Fibroblast of lung (primary cell): ENCODE measurements at regions not wholly inside any gene's neighbourhood (a gene's known extent, or its start where the extent isn't known, plus 50 kb on each side); places are given as distances from the start of the nearest gene placed in this dataset.

ENCODE experiments used
- DNase-seq, 2 donors: peaks; one replicate each; pipeline versions ENCODE4 v3.0.0 to v3.0.0-alpha.2; 2010; ENCODE audit warnings: low read depth in 2 of 2
- H2AFZ ChIP-seq: 2 replicates; pipeline ENCODE4 v1.5.1; 2012; ENCODE audit warnings: low read length, control low read depth, inconsistent platforms
- H3K27ac ChIP-seq: 2 replicates; pipeline ENCODE4 v1.5.1; 2011; ENCODE audit warnings: low read length, control low read depth; ENCODE audit not compliant: insufficient read depth
- H3K27me3 ChIP-seq: 2 replicates; pipeline ENCODE4 v1.5.1; 2011; ENCODE audit warnings: mild to moderate bottlenecking, low read length; ENCODE audit not compliant: control insufficient read depth, insufficient read depth
- H3K36me3 ChIP-seq: 2 replicates; pipeline ENCODE4 v1.5.1; 2011; ENCODE audit warnings: low read length; ENCODE audit not compliant: control insufficient read depth, insufficient read depth
- H3K4me1 ChIP-seq: 2 replicates; pipeline ENCODE4 v1.5.1; 2011; ENCODE audit warnings: low read length; ENCODE audit not compliant: control insufficient read depth, insufficient read depth; ENCODE audit errors: extremely low read depth
- H3K4me2 ChIP-seq: 2 replicates; pipeline ENCODE4 v1.5.1; 2011; ENCODE audit warnings: low read length, control low read depth; ENCODE audit not compliant: insufficient read depth; ENCODE audit errors: extremely low read depth
- H3K4me3 ChIP-seq, 4 experiments: fragments of 200-600 bp in 1 of 4; sonication (generic) in 1 of 4; replicated peaks in 1 of 4; 2 replicates each; pipeline ENCODE4 v1.5.1; 2011 to 2016; ENCODE audit warnings: low read length in 4 of 4, low read depth in 3 of 4, mild to moderate bottlenecking in 3 of 4, control low read depth in 2 of 4, inconsistent platforms in 1 of 4, mixed read lengths in 1 of 4; ENCODE audit not compliant: insufficient read depth in 1 of 4; ENCODE audit errors: control extremely low read depth in 1 of 4
- H3K79me2 ChIP-seq: 2 replicates; pipeline ENCODE4 v1.5.1; 2012; ENCODE audit warnings: mild to moderate bottlenecking, low read length, inconsistent platforms; ENCODE audit not compliant: control insufficient read depth, insufficient read depth
- H3K9ac ChIP-seq: 2 replicates; pipeline ENCODE4 v1.5.1; 2011; ENCODE audit warnings: mild to moderate bottlenecking, low read length, control low read depth; ENCODE audit not compliant: insufficient read depth
- H3K9me3 ChIP-seq: 2 replicates; pipeline ENCODE4 v1.5.1; 2012; ENCODE audit warnings: low read depth, low read length; ENCODE audit not compliant: control insufficient read depth, insufficient read depth
- H4K20me1 ChIP-seq: 2 replicates; pipeline ENCODE4 v1.5.1; 2011; ENCODE audit warnings: low read length; ENCODE audit not compliant: control insufficient read depth, insufficient read depth; ENCODE audit errors: extremely low read depth
- EZH2 ChIP-seq: IDR thresholded peaks from 2 replicates; pipeline ENCODE4 v1.5.1; 2012; ENCODE audit warnings: low read length, control low read depth, mild to moderate bottlenecking; ENCODE audit errors: missing control alignments
- TF ChIP-seq, protein P1 (sequence below), 2 donors: IDR thresholded peaks in 1 of 2; conservative IDR thresholded peaks in 1 of 2; 1 replicate in 1 of 2; 2 replicates in 1 of 2; pipeline ENCODE4 v1.5.1; 2011 to 2012; ENCODE audit warnings: low read length in 2 of 2, control low read depth in 1 of 2, inconsistent platforms in 1 of 2, low read depth in 1 of 2, mild to moderate bottlenecking in 1 of 2

GRCh38 chr9:90478821-90479220, 163.8 kb downstream of the DIRAS2 start:
- H3K27ac ChIP-seq = no peak overlapping the region
- no peaks in the 10 kb centered on the region for H4K20me1 ChIP-seq
- no peak overlapping the region for H3K9ac ChIP-seq
- no peak overlapping the region for H2AFZ ChIP-seq
- TF ChIP-seq, protein P1, sequence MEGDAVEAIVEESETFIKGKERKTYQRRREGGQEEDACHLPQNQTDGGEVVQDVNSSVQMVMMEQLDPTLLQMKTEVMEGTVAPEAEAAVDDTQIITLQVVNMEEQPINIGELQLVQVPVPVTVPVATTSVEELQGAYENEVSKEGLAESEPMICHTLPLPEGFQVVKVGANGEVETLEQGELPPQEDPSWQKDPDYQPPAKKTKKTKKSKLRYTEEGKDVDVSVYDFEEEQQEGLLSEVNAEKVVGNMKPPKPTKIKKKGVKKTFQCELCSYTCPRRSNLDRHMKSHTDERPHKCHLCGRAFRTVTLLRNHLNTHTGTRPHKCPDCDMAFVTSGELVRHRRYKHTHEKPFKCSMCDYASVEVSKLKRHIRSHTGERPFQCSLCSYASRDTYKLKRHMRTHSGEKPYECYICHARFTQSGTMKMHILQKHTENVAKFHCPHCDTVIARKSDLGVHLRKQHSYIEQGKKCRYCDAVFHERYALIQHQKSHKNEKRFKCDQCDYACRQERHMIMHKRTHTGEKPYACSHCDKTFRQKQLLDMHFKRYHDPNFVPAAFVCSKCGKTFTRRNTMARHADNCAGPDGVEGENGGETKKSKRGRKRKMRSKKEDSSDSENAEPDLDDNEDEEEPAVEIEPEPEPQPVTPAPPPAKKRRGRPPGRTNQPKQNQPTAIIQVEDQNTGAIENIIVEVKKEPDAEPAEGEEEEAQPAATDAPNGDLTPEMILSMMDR (conservative IDR thresholded peaks at IDR 0.05 in 1 of 2, IDR thresholded peaks at IDR 0.05 in 1 of 2; ENCODE audit: low read depth in 1 of 2, low read length in 2 of 2) = no peak
- TF ChIP-seq EZH2 = no peak
- H3K4me2 ChIP-seq = no peak overlapping the region
- H3K4me3 ChIP-seq = no peak overlapping the region
- H3K9me3 ChIP-seq = no peaks in the 10 kb centered on the region
- H3K27me3 ChIP-seq = no peaks in the 10 kb centered on the region
- no peaks in the 10 kb centered on the region for H3K79me2 ChIP-seq
- no peaks in the 10 kb centered on the region for H3K36me3 ChIP-seq
- H3K4me1 ChIP-seq = no peaks in the 10 kb centered on the region
- DNase-seq = no peak

DNA sequence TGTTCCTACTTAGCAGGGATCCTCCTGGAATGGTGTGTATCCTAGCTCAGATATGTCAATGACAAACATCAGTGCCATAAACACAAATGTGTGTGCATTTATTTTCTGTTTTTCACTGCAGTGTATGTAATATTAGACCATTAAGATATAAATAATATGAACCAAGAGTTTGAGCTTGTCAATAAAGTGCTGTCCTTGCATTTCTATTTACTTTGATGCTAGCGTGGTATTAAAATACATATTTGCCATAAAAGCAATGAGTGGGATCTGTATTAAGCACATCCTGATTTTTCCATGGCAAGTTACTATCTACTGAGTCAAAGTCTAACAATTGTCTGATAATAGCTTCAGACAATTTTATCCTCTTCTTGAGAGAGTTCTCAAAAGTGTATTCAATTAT, 157.6 kb downstream of the DIRAS2 start:
- Histone ChIP-seq H3K36me3 (no peaks in the 10 kb centered on the region), H3K9ac (no peak overlapping the region), H2AFZ (no peak overlapping the region), H3K9me3 (no peaks in the 10 kb centered on the region), H4K20me1 (no peaks in the 10 kb centered on the region), H3K4me1 (no peaks in the 10 kb centered on the region), H3K27ac (no peak overlapping the region), H3K27me3 (no peaks in the 10 kb centered on the region), H3K4me2 (no peak overlapping the region), H3K4me3 (no peak overlapping the region), H3K79me2 (no peaks in the 10 kb centered on the region)
- TF ChIP-seq, protein P1 (conservative IDR thresholded peaks at IDR 0.05 in 1 of 2, IDR thresholded peaks at IDR 0.05 in 1 of 2; ENCODE audit: low read depth in 1 of 2, low read length in 2 of 2) = no peak
- TF ChIP-seq EZH2 = no peak
- no peak for DNase-seq

DNA sequence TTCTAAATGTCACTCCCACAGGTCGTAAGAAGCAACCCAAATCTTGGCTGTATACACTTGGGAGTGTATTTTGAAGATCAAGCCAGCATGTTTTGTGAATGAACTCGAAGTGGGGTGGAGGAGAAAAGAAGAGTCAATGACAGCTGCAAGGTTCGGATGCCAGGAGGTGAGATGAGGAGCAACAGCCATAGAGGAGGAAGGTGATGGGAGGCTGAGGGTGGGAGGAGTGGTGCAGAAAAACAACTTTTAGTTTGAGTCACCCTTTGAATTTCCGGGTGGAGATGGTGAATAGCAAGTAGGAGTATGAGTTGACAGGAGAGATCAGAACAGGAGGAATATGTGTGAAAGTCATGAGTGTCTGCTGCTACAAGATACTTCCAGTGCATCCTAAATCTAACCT, 153.6 kb downstream of the DIRAS2 start:
- Histone ChIP-seq H3K9ac (no peak overlapping the region), H2AFZ (no peak overlapping the region), H3K4me1 (no peaks in the 10 kb centered on the region), H3K27ac (no peak overlapping the region), H3K4me2 (no peak overlapping the region), H3K27me3 (no peaks in the 10 kb centered on the region), H3K9me3 (no peaks in the 10 kb centered on the region), H3K79me2 (no peaks in the 10 kb centered on the region), H3K36me3 (no peaks in the 10 kb centered on the region), H3K4me3 (no peak overlapping the region), H4K20me1 (no peaks in the 10 kb centered on the region)
- no peak for DNase-seq
- TF ChIP-seq EZH2 = no peak
- TF ChIP-seq, protein P1 (conservative IDR thresholded peaks at IDR 0.05 in 1 of 2, IDR thresholded peaks at IDR 0.05 in 1 of 2; ENCODE audit: low read depth in 1 of 2, low read length in 2 of 2) = no peak
